Upper lobe of right lung (tissue), 1 donor: ENCODE measurements at regions not wholly inside any gene's neighbourhood (a gene's known extent, or its start where the extent isn't known, plus 50 kb on each side); places are given as distances from the start of the nearest gene placed in this dataset.

Experiments
- ATAC-seq: fragments of 200-7000 bp; cut with Tn5 transposase; one replicate; pipeline ENCODE4 v1.9.1; 2020; ENCODE audit warnings: mild to moderate bottlenecking, moderate library complexity
- DNase-seq: peaks from one replicate; pipeline ENCODE4 v3.0.0-alpha.2; 2020
- H3K27ac ChIP-seq: fragments of 200-600 bp; one replicate; pipeline ENCODE4 v1.8.0; 2022
- H3K27me3 ChIP-seq: fragments of 200-600 bp; one replicate; pipeline ENCODE4 v1.8.0; 2022; ENCODE audit warnings: mild to moderate bottlenecking
- H3K36me3 ChIP-seq: fragments of 200-600 bp; one replicate; pipeline ENCODE4 v1.8.0; 2022
- H3K4me1 ChIP-seq: fragments of 200-600 bp; one replicate; pipeline ENCODE4 v1.8.0; 2022
- H3K4me3 ChIP-seq: fragments of 200-600 bp; one replicate; pipeline ENCODE4 v1.8.0; 2022; ENCODE audit warnings: mild to moderate bottlenecking
- H3K9me3 ChIP-seq: fragments of 200-600 bp; one replicate; pipeline ENCODE4 v1.8.0; 2022
- intact Hi-C: fragments of 100-400 bp; cut with DNase I; formaldehyde crosslinking; loops from one replicate; pipeline ENCODE4 v1.11.0; 2022
- TF ChIP-seq, protein P1 (sequence below): fragments of 200-600 bp; IDR thresholded peaks from one replicate; pipeline ENCODE4 v1.8.0; 2022; ENCODE audit warnings: antibody characterized with exemption
- donor health status: DM: no; HTN: yes; CAD: no; lungs with severe emphysema.

DNA sequence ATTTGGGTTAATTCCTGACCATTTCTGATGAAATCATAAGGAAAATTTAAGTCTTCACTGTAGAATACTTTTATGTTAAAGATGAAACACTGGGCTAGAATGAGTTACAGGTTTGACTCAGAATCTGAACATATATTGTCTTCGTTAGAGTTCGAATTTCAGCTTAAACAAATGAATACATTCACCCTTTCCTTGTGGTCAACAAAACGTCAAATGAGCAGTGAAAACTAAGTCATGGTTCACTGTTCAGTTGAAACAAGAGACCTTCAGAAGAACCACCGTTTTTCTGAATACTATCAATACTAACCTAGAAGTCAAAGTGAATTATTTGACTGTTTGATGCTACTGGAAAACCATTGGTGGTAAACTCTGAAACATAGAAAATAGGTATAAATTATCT is 235.2 kb upstream of the ZWINT start:
- H3K36me3 ChIP-seq, result no peaks in the 10 kb centered on the region
- H3K9me3 ChIP-seq, result no peaks in the 10 kb centered on the region
- H3K27ac ChIP-seq, result no peak overlapping the region
- no peaks in the 10 kb centered on the region for H3K27me3 ChIP-seq
- H3K4me1 ChIP-seq, result no peaks in the 10 kb centered on the region
- H3K4me3 ChIP-seq, result no peak overlapping the region
- no peak for DNase-seq
- intact Hi-C loops, result no loop called here
- TF ChIP-seq, protein P1, sequence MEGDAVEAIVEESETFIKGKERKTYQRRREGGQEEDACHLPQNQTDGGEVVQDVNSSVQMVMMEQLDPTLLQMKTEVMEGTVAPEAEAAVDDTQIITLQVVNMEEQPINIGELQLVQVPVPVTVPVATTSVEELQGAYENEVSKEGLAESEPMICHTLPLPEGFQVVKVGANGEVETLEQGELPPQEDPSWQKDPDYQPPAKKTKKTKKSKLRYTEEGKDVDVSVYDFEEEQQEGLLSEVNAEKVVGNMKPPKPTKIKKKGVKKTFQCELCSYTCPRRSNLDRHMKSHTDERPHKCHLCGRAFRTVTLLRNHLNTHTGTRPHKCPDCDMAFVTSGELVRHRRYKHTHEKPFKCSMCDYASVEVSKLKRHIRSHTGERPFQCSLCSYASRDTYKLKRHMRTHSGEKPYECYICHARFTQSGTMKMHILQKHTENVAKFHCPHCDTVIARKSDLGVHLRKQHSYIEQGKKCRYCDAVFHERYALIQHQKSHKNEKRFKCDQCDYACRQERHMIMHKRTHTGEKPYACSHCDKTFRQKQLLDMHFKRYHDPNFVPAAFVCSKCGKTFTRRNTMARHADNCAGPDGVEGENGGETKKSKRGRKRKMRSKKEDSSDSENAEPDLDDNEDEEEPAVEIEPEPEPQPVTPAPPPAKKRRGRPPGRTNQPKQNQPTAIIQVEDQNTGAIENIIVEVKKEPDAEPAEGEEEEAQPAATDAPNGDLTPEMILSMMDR, result no peak
- ATAC-seq, result no peak

DNA sequence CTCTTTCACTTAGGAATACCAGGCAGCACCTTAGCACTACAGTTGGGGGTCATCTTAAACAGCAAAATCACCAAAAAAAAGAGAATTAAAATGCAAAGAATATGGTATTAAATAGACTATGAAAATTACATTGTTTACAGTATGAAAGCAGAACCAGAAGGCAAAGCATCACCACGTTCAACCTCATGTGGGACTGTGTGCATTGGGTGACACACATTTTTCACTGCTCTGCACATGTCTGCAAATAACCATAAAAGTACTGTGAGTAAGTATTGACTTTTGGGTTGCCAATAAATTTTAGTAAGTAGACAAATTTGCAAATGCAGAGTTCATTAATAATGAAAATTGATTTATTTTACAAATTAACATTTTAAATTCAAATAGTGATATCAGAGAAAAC is 232.1 kb upstream of the ZWINT start:
- intact Hi-C loops, result no loop called here
- TF ChIP-seq, protein P1, result no peak
- Histone ChIP-seq H3K27ac (no peak overlapping the region), H3K36me3 (no peaks in the 10 kb centered on the region), H3K27me3 (no peaks in the 10 kb centered on the region), H3K4me1 (no peaks in the 10 kb centered on the region), H3K9me3 (no peaks in the 10 kb centered on the region), H3K4me3 (no peak overlapping the region)
- no peak for ATAC-seq
- no peak for DNase-seq

DNA sequence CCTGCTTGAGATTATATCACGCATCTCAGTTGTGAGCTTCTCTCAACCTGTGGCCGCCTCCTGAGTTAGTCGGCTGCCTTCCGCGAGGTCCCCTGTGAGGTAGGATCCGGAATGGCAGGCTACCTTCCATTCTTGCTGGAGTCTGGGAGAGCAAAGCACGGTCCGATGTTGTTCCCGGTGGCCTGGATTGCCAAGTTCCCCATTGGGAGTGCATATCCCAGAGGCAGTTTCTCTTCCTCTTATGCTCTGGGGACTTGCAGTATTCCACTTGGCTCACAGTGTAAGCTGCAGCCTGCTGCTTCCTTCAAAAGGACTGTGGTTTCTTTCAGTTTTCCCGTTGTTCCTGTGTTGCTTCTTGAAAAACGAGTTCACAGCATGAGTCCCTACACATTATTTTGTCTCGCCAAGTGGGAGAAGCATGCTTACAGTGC is 225.4 kb upstream of the ZWINT start:
- ATAC-seq (peak; percentile 17), DNase-seq (no peak)
- TF ChIP-seq, protein P1, result no peak
- intact Hi-C loops, result no loop called here
- H3K27ac ChIP-seq, result no peak overlapping the region
- H3K4me1 ChIP-seq, result no peaks in the 10 kb centered on the region
- H3K36me3 ChIP-seq, result no peaks in the 10 kb centered on the region
- H3K4me3 ChIP-seq, result no peak overlapping the region
- H3K9me3 ChIP-seq, result no peaks in the 10 kb centered on the region
- no peaks in the 10 kb centered on the region for H3K27me3 ChIP-seq

DNA sequence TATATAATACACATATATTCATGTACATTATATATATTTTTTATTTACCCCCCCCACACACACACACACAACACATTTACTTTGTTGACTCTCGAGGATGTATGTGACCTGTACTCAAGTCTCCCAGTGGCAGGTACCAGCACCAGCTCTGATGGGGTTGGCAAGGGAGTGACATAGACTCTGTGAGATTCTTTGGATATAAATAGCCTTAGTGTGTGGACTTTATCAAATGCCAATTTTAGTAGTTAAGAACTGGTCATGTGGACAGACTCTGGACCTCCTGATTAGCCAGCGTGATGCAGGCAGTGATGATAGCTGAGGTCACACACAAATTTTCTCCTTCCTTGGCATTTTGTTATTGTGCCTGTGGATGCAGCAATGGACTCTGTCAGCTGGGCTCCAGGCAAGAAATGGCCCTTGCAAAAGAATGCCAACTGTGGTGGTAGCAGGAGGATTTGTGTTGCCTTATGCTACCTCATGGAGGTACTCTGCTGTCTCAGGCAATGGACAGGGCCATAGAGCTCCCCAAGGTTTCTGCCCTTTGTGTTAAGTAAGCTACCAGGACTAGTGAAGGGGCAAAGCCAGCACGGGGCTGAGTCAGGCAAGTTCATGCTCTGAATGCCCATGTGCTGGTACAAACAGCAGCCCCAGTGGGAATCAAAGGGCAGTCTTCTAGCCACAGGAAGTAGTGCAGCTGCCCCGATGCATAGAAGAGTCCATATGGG is 224.6 kb upstream of the ZWINT start:
- ATAC-seq, result no peak
- no peak for DNase-seq
- H3K27ac ChIP-seq, result no peak overlapping the region
- H3K4me1 ChIP-seq, result no peaks in the 10 kb centered on the region
- TF ChIP-seq, protein P1, result no peak
- intact Hi-C loops, result no loop called here
- no peaks in the 10 kb centered on the region for H3K36me3 ChIP-seq
- H3K4me3 ChIP-seq, result no peak overlapping the region
- no peaks in the 10 kb centered on the region for H3K27me3 ChIP-seq
- H3K9me3 ChIP-seq, result no peaks in the 10 kb centered on the region

DNA sequence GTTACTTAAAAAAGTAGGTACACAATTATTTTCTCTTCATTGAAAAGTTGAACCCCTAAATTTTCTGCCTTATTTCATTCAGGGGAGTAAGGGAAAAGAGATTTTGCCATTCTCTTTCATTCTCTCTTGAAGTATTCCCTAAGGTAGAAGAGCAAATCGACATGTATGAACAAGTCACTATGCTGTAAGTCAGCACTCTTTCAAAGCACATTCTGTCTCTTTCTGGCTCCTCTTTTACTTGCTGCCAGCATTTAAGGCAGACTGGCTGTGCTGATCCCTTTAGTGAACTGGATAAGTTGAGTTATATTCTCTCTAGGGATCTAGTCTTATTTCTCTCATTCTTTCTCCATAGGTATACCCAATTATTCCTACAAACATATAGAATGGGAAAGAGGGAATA is 222.3 kb upstream of the ZWINT start:
- ATAC-seq (no peak), DNase-seq (no peak)
- no peaks in the 10 kb centered on the region for H3K27me3 ChIP-seq
- no peaks in the 10 kb centered on the region for H3K36me3 ChIP-seq
- H3K27ac ChIP-seq, result no peak overlapping the region
- no peaks in the 10 kb centered on the region for H3K4me1 ChIP-seq
- no peaks in the 10 kb centered on the region for H3K9me3 ChIP-seq
- intact Hi-C loops, result no loop called here
- TF ChIP-seq, protein P1, result no peak
- H3K4me3 ChIP-seq, result no peak overlapping the region

DNA sequence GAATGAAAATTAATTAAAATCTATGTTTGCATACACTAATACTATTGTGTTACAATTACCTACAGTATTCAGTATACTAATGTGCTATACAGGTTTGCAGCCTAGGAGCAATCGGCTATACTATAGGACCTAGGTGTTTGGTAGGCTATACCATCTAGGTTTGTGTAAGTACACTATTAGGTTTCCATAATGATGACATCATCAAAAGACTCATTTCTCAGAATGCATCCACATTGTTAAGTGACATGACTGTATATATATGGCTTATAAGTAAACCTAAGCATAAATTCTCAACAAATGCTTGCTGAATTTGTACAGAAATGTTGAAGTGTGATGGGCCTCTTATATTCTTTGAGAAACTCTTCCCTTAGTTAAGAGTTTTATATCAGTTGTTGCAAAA is 206.5 kb upstream of the ZWINT start:
- H3K4me3 ChIP-seq, result no peak overlapping the region
- no peaks in the 10 kb centered on the region for H3K4me1 ChIP-seq
- H3K27me3 ChIP-seq, result no peaks in the 10 kb centered on the region
- no peak for ATAC-seq
- TF ChIP-seq, protein P1, result no peak
- no peaks in the 10 kb centered on the region for H3K36me3 ChIP-seq
- no peak overlapping the region for H3K27ac ChIP-seq
- no peak for DNase-seq
- H3K9me3 ChIP-seq, result no peaks in the 10 kb centered on the region
- intact Hi-C loops, result no loop called here
